GM19463 (cell line): ENCODE measurements at regions not wholly inside any gene's neighbourhood (a gene's known extent, or its start where the extent isn't known, plus 50 kb on each side); places are given as distances from the start of the nearest gene placed in this dataset.

Source experiments
- ATAC-seq: cut with Tn5 transposase; IDR thresholded peaks from one replicate; pipeline ENCODE4 v1.9.1; 2021; ENCODE audit warnings: mild to moderate bottlenecking, moderate library complexity; ENCODE audit not compliant: unreplicated experiment

DNA sequence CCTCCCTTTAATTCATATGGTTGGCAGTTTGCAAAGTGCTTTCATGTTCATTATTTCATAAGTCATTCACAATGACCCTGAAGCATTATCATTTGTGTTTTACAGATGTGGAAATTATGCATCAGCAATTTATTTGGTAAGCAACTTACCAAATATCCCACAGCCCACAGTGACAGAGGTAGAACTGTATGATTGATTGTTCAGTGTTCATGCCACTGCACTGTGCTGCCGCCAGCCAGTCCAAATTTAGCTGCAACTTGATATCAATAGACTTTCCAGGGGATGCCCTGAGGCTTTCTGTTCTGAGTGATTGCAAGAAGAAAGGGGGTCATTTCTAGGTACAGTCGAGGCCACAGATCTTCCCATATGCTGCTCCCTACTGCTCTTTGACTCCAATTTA, 380.3 kb downstream of the PLPP3 start:
- ATAC-seq, result no peak

- ATAC-seq, result no peak
Observed at GRCh38 chr1:56197946-56198345, 381.4 kb downstream of the PLPP3 start.

GRCh38 chr1:56196839-56197238, 382.5 kb downstream of the PLPP3 start:
- ATAC-seq, result no peak

DNA sequence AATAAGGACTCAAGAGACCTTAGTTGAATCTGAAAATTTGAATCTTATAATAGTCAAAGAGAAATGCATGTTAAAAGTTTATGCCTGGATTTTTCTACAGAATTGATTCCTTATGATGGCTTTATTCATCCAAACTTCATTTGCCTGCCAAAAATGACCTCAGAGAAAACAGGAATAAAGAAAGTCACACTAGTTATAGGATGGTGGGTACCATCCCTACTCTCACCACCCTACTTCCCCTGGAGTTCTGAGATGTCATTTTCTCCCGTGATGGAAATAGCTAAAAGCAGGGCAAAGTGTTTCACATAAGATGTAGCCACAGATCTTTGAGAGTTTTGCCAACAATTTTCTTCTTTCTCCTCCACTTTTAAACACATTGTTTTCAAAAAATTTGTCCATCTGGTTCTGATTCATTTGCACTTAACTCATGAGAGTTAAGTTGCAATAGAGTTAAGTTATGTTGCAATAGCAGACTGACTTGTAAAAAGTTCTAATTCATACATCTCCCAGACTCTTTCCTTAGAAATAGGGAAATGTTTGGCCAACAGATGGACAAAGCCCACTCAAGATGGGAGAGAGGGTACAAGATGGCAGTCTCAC, 384.6 kb downstream of the PLPP3 start:
- ATAC-seq, result no peak

DNA sequence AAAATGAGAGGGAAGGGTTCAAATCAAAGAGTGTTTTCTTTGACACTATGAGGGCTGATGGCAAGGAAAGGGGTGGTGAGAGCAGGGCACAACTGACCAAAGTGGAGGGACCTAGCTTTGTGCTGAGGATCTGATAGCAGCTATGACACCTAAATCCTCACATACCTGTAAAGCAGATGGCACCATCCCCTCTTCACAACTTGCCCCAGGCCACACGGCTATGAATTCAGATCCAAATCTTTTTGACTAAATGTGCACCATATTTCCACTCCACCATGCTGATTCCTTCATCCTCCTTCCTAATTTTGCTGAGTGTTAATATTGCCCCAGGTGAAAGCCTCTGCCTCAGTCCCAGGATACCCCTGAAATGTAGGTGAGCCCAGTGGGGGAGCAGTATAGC, 385.7 kb downstream of the PLPP3 start:
- ATAC-seq, result no peak

DNA sequence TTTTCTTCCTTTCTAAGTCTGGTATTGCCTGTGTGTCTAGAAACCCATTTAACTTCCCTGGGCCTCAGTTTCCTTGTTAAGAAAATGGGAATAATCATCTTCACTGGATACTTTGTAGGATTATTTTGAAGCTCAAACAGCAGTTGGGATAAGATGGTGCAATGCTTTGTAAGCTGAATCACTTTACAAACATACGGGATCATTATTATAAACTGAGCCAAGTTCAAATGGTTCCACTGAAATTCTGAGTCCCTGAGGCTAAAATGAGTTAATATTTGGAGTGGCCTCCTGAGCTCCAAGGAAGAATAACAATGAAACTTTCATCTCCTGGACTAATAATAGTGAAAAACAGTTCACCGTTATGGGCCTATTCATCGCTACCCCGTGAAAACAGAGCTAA, 388.0 kb downstream of the PLPP3 start:
- ATAC-seq, result no peak

GRCh38 chr1:56190806-56191365, 388.5 kb downstream of the PLPP3 start:
- ATAC-seq, result no peak

DNA sequence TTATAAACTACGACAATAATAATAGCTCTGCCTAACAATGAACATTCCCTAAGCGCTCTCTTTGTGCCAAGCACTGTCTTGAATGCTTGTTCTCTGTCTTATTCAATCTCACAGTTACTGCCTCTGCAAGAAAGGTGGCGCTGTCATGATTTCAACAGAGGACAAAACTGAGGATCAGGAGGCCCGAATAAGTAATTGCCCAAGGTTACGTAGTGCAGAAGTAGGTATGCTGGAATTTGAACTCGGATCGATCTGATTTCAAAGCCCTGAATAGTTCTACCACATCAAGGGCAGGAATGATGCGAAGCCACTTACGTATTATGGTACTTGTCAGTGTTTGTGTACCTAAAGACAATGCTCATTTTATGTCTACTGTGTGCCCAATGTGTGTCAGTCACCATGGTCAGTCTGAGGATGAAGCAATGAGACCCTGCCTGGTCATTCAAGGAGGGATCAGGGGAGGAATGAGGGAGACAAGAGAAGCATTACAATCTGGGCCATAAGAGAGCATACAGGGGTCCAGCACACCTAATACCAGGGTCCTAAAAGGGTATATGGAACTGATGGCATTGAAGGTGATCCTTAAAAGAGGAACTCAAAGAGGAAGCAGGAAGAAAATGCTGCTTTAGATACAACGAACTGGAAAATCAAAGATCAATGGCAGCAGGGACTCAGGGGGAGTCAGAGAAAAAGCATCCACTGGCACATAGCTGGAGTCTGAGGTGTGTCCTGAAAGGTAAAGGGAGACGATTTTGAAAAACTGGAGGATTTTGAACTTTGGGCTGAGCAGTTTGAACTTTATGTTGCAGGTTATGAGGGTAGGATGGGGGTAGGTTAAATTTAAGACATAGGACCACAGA, 389.2 kb downstream of the PLPP3 start:
- ATAC-seq, result no peak

- no peak for ATAC-seq
Observed at GRCh38 chr1:56189454-56189853, 389.9 kb downstream of the PLPP3 start.

DNA sequence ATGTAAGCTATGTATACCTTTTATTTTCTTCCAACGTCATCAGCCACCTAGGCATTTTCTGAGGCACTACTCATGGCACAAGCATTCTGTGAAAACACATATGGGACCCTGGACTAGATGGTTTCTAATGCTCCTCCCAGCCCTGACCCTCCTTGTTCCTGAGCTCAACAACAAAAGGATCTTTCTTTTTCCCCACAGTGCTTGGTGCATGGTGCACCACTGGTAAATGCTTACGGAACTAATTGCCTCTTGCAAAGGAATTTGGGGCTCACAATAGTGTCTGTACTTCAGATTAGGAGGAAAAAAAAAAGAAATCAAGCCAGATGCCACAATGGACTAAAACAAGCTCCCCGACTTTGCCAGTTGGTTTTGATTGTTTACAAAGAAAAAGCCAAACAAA, 390.5 kb downstream of the PLPP3 start:
- no peak for ATAC-seq

GRCh38 chr1:56188221-56188620, 391.1 kb downstream of the PLPP3 start:
- no peak for ATAC-seq

DNA sequence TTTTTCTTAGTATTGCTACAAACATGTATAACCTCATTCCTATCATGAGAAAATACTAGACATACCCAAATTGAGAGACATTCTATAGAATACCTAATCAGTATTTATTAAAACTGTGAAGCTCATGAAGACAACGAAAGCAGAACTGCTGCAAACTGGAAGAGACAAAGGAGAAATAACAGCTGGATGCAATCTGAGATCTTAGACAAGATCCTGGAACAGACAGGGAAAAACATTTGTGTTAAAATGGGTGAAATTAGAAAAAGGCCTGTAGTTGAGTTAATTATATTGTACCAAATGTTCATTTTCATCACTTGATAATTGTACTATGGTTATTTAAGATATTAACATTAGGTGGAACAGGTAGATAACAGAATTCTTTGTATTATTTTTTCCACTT, 392.0 kb downstream of the PLPP3 start:
- ATAC-seq, result no peak

DNA sequence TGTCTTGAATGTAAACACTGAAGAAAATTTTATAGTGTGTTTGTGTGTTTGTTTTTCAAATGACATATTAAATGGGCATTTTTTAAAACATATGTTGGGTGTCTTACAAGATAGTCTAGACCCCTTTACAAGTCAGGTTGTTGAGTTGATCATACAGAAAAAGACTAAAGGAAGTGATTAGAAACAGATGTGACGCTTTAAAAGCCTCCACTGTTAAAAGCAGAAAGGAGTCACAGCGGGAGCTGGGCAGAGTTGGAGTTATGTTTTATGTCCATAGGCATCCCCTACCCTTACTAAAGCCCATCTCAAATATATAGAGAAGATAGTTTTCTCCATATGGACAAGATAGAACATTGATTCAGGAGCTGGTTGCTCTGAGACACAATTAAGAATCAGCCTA, 393.9 kb downstream of the PLPP3 start:
- no peak for ATAC-seq

- ATAC-seq, result no peak
Observed at GRCh38 chr1:56183151-56183550, 396.2 kb downstream of the PLPP3 start.

DNA sequence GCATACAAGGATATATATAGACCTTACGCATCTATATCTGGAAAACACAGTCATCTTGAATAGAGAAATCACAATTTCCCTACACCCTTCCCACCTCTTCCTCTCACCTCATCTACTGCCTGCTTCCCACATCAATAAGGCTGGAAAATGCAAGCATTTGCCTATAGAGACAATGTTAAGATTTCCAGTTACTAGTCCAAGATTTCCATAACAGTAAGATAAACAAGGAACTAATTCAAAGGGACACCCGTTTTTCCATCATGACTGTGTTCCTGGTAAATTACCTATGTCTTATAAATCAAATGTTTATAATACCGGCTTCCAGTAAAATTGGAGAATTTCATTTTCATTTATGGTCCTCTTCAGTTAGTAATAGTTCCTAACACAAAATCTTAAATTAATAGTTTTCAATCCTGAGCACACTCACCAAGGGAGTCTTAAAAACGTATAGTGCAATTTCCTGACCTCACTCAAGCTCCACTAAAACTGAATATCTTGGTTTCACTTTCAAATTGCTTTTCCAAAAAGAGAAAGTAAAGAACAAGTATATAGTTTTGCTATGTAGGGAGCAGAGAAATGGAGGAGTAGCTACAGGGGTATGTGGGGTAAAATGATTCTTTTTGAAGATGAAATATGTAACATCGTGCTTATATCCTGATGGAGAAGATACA, 398.7 kb downstream of the PLPP3 start:
- no peak for ATAC-seq

DNA sequence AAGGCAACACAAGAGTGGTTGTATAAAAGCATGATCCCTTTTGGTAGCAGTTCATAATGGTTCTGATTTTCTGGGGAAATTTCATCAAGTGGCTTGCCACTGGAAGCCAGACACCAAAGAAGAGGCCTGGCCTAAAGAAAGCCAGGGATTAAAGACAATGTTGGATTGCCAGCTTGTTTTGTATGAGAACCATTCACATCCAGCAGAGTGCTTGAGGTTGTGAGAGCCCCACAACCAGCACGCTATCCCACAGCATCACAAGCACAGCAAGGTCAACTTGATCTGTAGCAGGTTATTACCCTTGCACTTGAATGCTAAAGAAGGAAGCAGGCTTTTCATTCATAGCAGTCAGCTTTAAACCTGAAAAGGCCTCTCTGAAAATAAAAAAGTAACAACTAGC, 399.8 kb downstream of the PLPP3 start:
- no peak for ATAC-seq

GRCh38 chr1:56175211-56175610, 404.2 kb downstream of the PLPP3 start:
- no peak for ATAC-seq

DNA sequence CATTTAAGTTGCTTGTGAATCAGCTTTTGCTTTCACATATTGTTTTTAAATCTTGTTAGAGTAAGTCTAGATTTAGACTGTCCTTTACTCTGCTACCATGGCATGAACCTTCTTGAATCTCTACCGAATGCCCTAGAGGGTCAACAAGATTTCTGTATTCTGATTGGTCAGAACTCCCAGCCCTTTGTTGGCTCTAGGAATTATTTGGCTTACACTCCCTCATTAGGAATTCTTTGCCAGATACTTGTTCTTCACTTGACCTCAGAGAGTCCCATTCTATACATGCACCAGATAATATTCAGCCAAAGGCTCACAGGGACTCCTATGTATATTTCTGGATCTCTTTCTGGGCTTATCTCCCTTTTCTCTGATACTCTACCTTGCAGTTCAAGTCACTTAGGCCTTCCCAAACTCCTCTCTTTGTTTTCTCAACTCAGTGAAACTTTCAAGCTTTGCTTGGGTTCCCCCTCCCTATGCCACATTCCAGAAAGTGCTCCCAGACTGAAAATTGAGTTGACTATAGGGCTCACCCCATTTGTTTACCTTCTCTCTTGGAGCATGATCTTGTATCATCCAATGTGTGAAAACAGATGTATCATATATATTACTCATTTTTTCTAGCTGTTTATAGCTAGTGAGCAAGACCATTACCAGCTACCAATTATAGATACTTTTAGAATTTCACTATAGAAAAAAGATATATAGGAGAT, 405.0 kb downstream of the PLPP3 start:
- no peak for ATAC-seq

GRCh38 chr1:56173736-56174135, 405.6 kb downstream of the PLPP3 start:
- ATAC-seq, result no peak

DNA sequence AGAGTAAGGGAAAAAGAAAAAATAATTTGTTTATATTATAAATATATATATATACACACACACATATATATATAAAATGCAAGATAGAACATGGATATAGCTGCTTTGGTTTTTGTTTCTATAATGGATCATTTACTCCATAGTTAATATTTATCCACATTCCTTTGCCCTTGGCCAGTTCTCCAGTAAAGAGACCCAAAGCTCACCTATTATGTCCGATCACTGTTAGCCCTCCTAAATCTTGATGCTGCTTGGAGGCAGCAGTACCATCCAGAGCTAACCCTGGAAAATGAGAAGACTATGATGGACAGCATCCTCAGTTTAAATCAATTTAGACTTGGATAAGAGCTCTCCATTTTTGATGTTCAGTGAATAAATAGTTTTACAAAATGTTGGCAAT, 407.7 kb downstream of the PLPP3 start:
- ATAC-seq, result no peak

- no peak for ATAC-seq
Observed at GRCh38 chr1:56170784-56171320, 408.5 kb downstream of the PLPP3 start.
